HEK293T (cell line): ENCODE measurements at regions not wholly inside any gene's neighbourhood (a gene's known extent, or its start where the extent isn't known, plus 50 kb on each side); places are given as distances from the start of the nearest gene placed in this dataset.

Source experiments
- ARNT ChIP-seq: fragments of 450-650 bp; IDR thresholded peaks from 2 replicates; pipeline ENCODE4 v1.6.1; 2017; ENCODE audit warnings: mild to moderate bottlenecking
- BHLHE40 ChIP-seq: fragments of 450-650 bp; IDR thresholded peaks from 2 replicates; pipeline ENCODE4 v1.6.1; 2016; ENCODE audit warnings: mild to moderate bottlenecking, moderate library complexity, borderline replicate concordance
- CTBP1 ChIP-seq: fragments of 450-650 bp; IDR thresholded peaks from 2 replicates; pipeline ENCODE4 v1.6.1; 2016; ENCODE audit warnings: borderline replicate concordance
- ELF4 ChIP-seq: fragments of 450-650 bp; IDR thresholded peaks from 2 replicates; pipeline ENCODE4 v1.6.1; 2017; ENCODE audit warnings: antibody characterized with exemption
- FOXA1 ChIP-seq: fragments of 450-650 bp; IDR thresholded peaks from 2 replicates; pipeline ENCODE4 v1.6.1; 2016; ENCODE audit warnings: mild to moderate bottlenecking
- FOXK2 ChIP-seq: fragments of 450-650 bp; IDR thresholded peaks from 2 replicates; pipeline ENCODE4 v1.6.1; 2016; ENCODE audit warnings: mild to moderate bottlenecking
- FOXM1 ChIP-seq: fragments of 450-650 bp; IDR thresholded peaks from 2 replicates; pipeline ENCODE4 v1.6.1; 2017; ENCODE audit warnings: mild to moderate bottlenecking, borderline replicate concordance
- HDGF ChIP-seq: fragments of 450-650 bp; IDR thresholded peaks from 2 replicates; pipeline ENCODE4 v1.6.1; 2017; ENCODE audit warnings: antibody characterized with exemption, borderline replicate concordance
- L3MBTL2 ChIP-seq: fragments of 450-650 bp; conservative IDR thresholded peaks from 2 replicates; pipeline ENCODE4 v1.6.1; 2016; ENCODE audit warnings: mild to moderate bottlenecking
- NFRKB ChIP-seq: fragments of 450-650 bp; IDR thresholded peaks from 2 replicates; pipeline ENCODE4 v1.6.1; 2016; ENCODE audit warnings: mild to moderate bottlenecking, moderate library complexity
- SP1 ChIP-seq: fragments of 450-650 bp; IDR thresholded peaks from 2 replicates; pipeline ENCODE4 v1.6.1; 2017
- TARDBP ChIP-seq: fragments of 450-650 bp; IDR thresholded peaks from 2 replicates; pipeline ENCODE4 v1.6.1; 2016
- ZNF384 ChIP-seq: fragments of 450-650 bp; IDR thresholded peaks from 2 replicates; pipeline ENCODE4 v1.6.1; 2016
- TF ChIP-seq, protein P1 (sequence below): fragments of 450-650 bp; IDR thresholded peaks from 2 replicates; pipeline ENCODE4 v1.6.1; 2016

DNA sequence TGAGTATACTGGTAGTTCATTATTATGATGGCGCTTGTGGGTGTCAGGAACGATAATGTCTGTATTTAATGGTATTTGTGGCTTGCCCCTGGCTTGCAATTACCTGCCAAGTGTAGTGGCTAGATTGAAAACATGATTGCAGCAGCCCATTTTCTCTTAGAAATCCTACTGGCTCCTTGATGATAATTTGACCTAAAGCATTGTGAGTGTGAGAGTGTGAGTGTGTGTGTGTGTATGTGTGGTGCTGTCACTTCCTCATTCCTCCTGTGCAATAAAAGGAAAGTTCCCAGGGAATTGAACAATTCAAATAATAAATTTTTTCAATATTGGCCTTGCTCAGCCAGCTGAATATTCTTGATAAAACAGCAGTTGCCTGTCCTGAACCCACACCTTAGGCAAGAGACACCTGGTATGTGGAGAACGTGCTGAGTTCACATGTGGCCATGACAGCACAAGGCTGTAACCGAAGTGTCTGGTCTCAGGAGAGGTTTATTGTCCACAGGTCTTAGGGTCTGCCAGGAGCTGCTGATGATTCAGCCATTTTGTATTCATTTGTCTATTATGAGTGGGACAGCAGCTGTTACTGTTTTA, 193.3 kb downstream of the CD47 start:
- no peak for TF ChIP-seq BHLHE40
- TF ChIP-seq HDGF, result no peak
- TF ChIP-seq FOXK2, result no peak
- TF ChIP-seq CTBP1, result no peak
- no peak for TF ChIP-seq ZNF384
- no peak for TF ChIP-seq ARNT
- TF ChIP-seq ELF4, result no peak
- no peak for TF ChIP-seq SP1
- no peak for TF ChIP-seq FOXA1
- TF ChIP-seq TARDBP, result no peak
- TF ChIP-seq FOXM1, result no peak
- TF ChIP-seq NFRKB, result no peak
- TF ChIP-seq, protein P1, sequence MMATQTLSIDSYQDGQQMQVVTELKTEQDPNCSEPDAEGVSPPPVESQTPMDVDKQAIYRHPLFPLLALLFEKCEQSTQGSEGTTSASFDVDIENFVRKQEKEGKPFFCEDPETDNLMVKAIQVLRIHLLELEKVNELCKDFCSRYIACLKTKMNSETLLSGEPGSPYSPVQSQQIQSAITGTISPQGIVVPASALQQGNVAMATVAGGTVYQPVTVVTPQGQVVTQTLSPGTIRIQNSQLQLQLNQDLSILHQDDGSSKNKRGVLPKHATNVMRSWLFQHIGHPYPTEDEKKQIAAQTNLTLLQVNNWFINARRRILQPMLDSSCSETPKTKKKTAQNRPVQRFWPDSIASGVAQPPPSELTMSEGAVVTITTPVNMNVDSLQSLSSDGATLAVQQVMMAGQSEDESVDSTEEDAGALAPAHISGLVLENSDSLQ, result no peak
- no peak for TF ChIP-seq L3MBTL2
